HG02973 (cell line): ENCODE measurements at regions not wholly inside any gene's neighbourhood (a gene's known extent, or its start where the extent isn't known, plus 50 kb on each side); places are given as distances from the start of the nearest gene placed in this dataset.

Experiments used
- ATAC-seq: cut with Tn5 transposase; IDR thresholded peaks from one replicate; pipeline ENCODE4 v1.9.1; 2021; ENCODE audit warnings: moderate library complexity; ENCODE audit not compliant: unreplicated experiment

- no peak for ATAC-seq
Measured at GRCh38 chr4:100742045-100742444, 224.2 kb upstream of the EMCN start.

- no peak for ATAC-seq
Measured at GRCh38 chr4:100739426-100739825, 221.6 kb upstream of the EMCN start.

- ATAC-seq = no peak
Measured at GRCh38 chr4:100738196-100739165, 220.7 kb upstream of the EMCN start.

GRCh38 chr4:100736641-100737451 is 219.0 kb upstream of the EMCN start:
- no peak for ATAC-seq

- ATAC-seq = no peak
Measured at GRCh38 chr4:100728861-100729260, 211.0 kb upstream of the EMCN start.

GRCh38 chr4:100722866-100723459 is 205.1 kb upstream of the EMCN start:
- peak; percentile 92 for ATAC-seq

GRCh38 chr4:100722133-100722532 is 204.3 kb upstream of the EMCN start:
- ATAC-seq = no peak

GRCh38 chr4:100721490-100721889 is 203.7 kb upstream of the EMCN start:
- no peak for ATAC-seq

- no peak for ATAC-seq
Measured at GRCh38 chr4:100721077-100721476, 203.3 kb upstream of the EMCN start.

- no peak for ATAC-seq
Measured at GRCh38 chr4:100716416-100716815, 198.6 kb upstream of the EMCN start.

- no peak for ATAC-seq
Measured at GRCh38 chr4:100708776-100709175, 191.0 kb upstream of the EMCN start.

GRCh38 chr4:100707786-100708185 is 190.0 kb upstream of the EMCN start:
- no peak for ATAC-seq

- ATAC-seq = no peak
Measured at GRCh38 chr4:100696531-100696930, 178.7 kb upstream of the EMCN start.

GRCh38 chr4:100695871-100696270 is 178.0 kb upstream of the EMCN start:
- ATAC-seq = no peak

- no peak for ATAC-seq
Measured at GRCh38 chr4:100695039-100695654, 177.3 kb upstream of the EMCN start.

- no peak for ATAC-seq
Measured at GRCh38 chr4:100694467-100694866, 176.6 kb upstream of the EMCN start.

- no peak for ATAC-seq
Measured at GRCh38 chr4:100690812-100691211, 173.0 kb upstream of the EMCN start.

- no peak for ATAC-seq
Measured at GRCh38 chr4:100688368-100688767, 170.5 kb upstream of the EMCN start.

- ATAC-seq = no peak
Measured at GRCh38 chr4:100682477-100683218, 164.8 kb upstream of the EMCN start.

GRCh38 chr4:100681289-100681688 is 163.5 kb upstream of the EMCN start:
- no peak for ATAC-seq
